ENCODE measurements at regions not wholly inside any gene's neighbourhood (a gene's known extent, or its start where the extent isn't known, plus 50 kb on each side); places are given as distances from the start of the nearest gene placed in this dataset.
A peak's percentile ranks its signal among the peaks of the same experiment; 100 is the strongest.

- POLR2A ChIA-PET (ENCODE audit: low non-redundant PET), result no interaction called here
- H3K27ac ChIP-seq (ENCODE audit: low read depth, low read length, poor library complexity, severe bottlenecking), result no peak overlapping the region
- H3K36me3 ChIP-seq (ENCODE audit: insufficient read depth, low read length, poor library complexity, severe bottlenecking), result no peaks in the 10 kb centered on the region
- no peak overlapping the region for H3K4me3 ChIP-seq (ENCODE audit: low read depth, low read length, poor library complexity, severe bottlenecking)
- no peak for DNase-seq (ENCODE audit: low spot score)
- H3K9me3 ChIP-seq (ENCODE audit: low read depth, low read length, poor library complexity, severe bottlenecking), result no peaks in the 10 kb centered on the region
- no peak for TF ChIP-seq EZH2 (IDR thresholded peaks at IDR 0.05; ENCODE audit: borderline replicate concordance, low read depth, low read length, poor library complexity, severe bottlenecking)
- TF ChIP-seq, protein P1, sequence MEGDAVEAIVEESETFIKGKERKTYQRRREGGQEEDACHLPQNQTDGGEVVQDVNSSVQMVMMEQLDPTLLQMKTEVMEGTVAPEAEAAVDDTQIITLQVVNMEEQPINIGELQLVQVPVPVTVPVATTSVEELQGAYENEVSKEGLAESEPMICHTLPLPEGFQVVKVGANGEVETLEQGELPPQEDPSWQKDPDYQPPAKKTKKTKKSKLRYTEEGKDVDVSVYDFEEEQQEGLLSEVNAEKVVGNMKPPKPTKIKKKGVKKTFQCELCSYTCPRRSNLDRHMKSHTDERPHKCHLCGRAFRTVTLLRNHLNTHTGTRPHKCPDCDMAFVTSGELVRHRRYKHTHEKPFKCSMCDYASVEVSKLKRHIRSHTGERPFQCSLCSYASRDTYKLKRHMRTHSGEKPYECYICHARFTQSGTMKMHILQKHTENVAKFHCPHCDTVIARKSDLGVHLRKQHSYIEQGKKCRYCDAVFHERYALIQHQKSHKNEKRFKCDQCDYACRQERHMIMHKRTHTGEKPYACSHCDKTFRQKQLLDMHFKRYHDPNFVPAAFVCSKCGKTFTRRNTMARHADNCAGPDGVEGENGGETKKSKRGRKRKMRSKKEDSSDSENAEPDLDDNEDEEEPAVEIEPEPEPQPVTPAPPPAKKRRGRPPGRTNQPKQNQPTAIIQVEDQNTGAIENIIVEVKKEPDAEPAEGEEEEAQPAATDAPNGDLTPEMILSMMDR (conservative IDR thresholded peaks at IDR 0.05; ENCODE audit: low read depth, low read length), result no peak
- BruUV-seq (replicated peaks), result no TSS peak
- peaks cover 5% of the 10 kb centered on the region for H3K4me1 ChIP-seq (ENCODE audit: insufficient read depth, low read length, poor library complexity, severe bottlenecking)
- intact Hi-C loops (cut with micrococcal nuclease; ENCODE audit: unreplicated experiment), result no loop called here
- CTCF ChIA-PET, result no interaction called here
- H3K27me3 ChIP-seq (replicated peaks; ENCODE audit: insufficient read depth, low read depth, low read length, poor library complexity), result no peaks in the 10 kb centered on the region
These were observed 90.9 kb downstream of the ETAA1 start for GRCh38 chr2:67487993-67488392.

GRCh38 chr2:67489396-67489795 is 92.3 kb downstream of the ETAA1 start:
- no TSS peak for BruUV-seq (replicated peaks)
- Histone ChIP-seq H3K4me3 (ENCODE audit: low read depth, low read length, poor library complexity, severe bottlenecking) (no peak overlapping the region), H3K27me3 (replicated peaks; ENCODE audit: insufficient read depth, low read depth, low read length, poor library complexity) (no peaks in the 10 kb centered on the region), H3K9me3 (ENCODE audit: low read depth, low read length, poor library complexity, severe bottlenecking) (no peaks in the 10 kb centered on the region), H3K4me1 (ENCODE audit: insufficient read depth, low read length, poor library complexity, severe bottlenecking) (peaks cover 5% of the 10 kb centered on the region), H3K36me3 (ENCODE audit: insufficient read depth, low read length, poor library complexity, severe bottlenecking) (no peaks in the 10 kb centered on the region), H3K27ac (ENCODE audit: low read depth, low read length, poor library complexity, severe bottlenecking) (no peak overlapping the region)
- TF ChIP-seq, protein P1 (conservative IDR thresholded peaks at IDR 0.05; ENCODE audit: low read depth, low read length), result no peak
- TF ChIP-seq EZH2 (IDR thresholded peaks at IDR 0.05; ENCODE audit: borderline replicate concordance, low read depth, low read length, poor library complexity, severe bottlenecking), result no peak
- CTCF ChIA-PET, result no interaction called here
- intact Hi-C loops (cut with micrococcal nuclease; ENCODE audit: unreplicated experiment), result no loop called here
- POLR2A ChIA-PET (ENCODE audit: low non-redundant PET), result no interaction called here
- peak; percentile 50 for DNase-seq (ENCODE audit: low spot score)

DNA sequence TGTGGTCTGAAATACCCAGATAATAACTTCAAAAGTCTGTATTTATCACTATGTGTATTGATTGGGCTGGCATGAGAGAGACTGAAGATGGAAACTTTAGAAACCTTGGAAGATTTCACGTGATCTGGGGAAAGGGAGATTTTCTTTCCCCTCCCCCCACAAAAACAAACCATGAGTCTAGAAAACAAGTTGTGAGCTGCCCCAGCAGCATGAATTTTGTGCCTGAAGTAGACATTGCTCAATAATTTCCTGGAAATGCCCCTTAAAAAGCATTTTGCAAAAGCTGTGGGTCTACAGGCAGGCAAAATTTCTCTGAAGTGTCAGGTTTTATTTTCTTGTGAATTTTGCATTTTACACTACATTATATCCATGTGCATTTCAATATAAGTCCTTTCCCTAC is 101.8 kb downstream of the ETAA1 start:
- H3K27ac ChIP-seq (ENCODE audit: low read depth, low read length, poor library complexity, severe bottlenecking), result no peak overlapping the region
- DNase-seq (ENCODE audit: low spot score), result no peak
- intact Hi-C loops (cut with micrococcal nuclease; ENCODE audit: unreplicated experiment), result no loop called here
- no peaks in the 10 kb centered on the region for H3K27me3 ChIP-seq (replicated peaks; ENCODE audit: insufficient read depth, low read depth, low read length, poor library complexity)
- CTCF ChIA-PET, result no interaction called here
- POLR2A ChIA-PET (ENCODE audit: low non-redundant PET), result no interaction called here
- TF ChIP-seq, protein P1 (conservative IDR thresholded peaks at IDR 0.05; ENCODE audit: low read depth, low read length), result no peak
- no peak for TF ChIP-seq EZH2 (IDR thresholded peaks at IDR 0.05; ENCODE audit: borderline replicate concordance, low read depth, low read length, poor library complexity, severe bottlenecking)
- H3K4me1 ChIP-seq (ENCODE audit: insufficient read depth, low read length, poor library complexity, severe bottlenecking), result no peaks in the 10 kb centered on the region
- no peak overlapping the region for H3K4me3 ChIP-seq (ENCODE audit: low read depth, low read length, poor library complexity, severe bottlenecking)
- no TSS peak for BruUV-seq (replicated peaks)
- H3K9me3 ChIP-seq (ENCODE audit: low read depth, low read length, poor library complexity, severe bottlenecking), result no peaks in the 10 kb centered on the region
- no peaks in the 10 kb centered on the region for H3K36me3 ChIP-seq (ENCODE audit: insufficient read depth, low read length, poor library complexity, severe bottlenecking)
